WERI-Rb-1 (cell line): ENCODE measurements at regions not wholly inside any gene's neighbourhood (a gene's known extent, or its start where the extent isn't known, plus 50 kb on each side); places are given as distances from the start of the nearest gene placed in this dataset.
"Not testable (repeated sequence)": the region's sequence is repeated elsewhere in the genome, so short reads cannot be mapped to it uniquely, and the experiment has no call there.

Experiments
- DNase-seq: peaks from one replicate; pipeline ENCODE4 v3.0.0-alpha.2; 2020
- H3K27ac ChIP-seq: fragments of 250-450 bp; sonication (Bioruptor Pico); 2 replicates; pipeline ENCODE4 v1.5.1; 2020; ENCODE audit warnings: mild to moderate bottlenecking, moderate library complexity
- H3K27me3 ChIP-seq: fragments of 250-450 bp; sonication (Bioruptor Pico); 2 replicates; pipeline ENCODE4 v1.5.1; 2021; ENCODE audit warnings: mild to moderate bottlenecking, low read depth, moderate library complexity; ENCODE audit not compliant: insufficient read depth, severe bottlenecking
- H3K36me3 ChIP-seq: fragments of 250-450 bp; sonication (Bioruptor Pico); 2 replicates; pipeline ENCODE4 v1.5.1; 2020; ENCODE audit warnings: mild to moderate bottlenecking, moderate library complexity
- H3K4me3 ChIP-seq: 2 replicates; pipeline ENCODE4 v1.5.1; 2011; ENCODE audit warnings: low read depth, mild to moderate bottlenecking, control low read depth, low read length
- H3K9me3 ChIP-seq: fragments of 250-450 bp; sonication (Bioruptor Pico); 2 replicates; pipeline ENCODE4 v1.5.1; 2021; ENCODE audit warnings: mild to moderate bottlenecking, moderate library complexity; ENCODE audit not compliant: severe bottlenecking
- TF ChIP-seq, protein P1 (sequence below): IDR thresholded peaks from 2 replicates; pipeline ENCODE4 v1.5.1; 2011; ENCODE audit warnings: low read depth, mild to moderate bottlenecking, control low read depth, inconsistent platforms, low read length

DNA sequence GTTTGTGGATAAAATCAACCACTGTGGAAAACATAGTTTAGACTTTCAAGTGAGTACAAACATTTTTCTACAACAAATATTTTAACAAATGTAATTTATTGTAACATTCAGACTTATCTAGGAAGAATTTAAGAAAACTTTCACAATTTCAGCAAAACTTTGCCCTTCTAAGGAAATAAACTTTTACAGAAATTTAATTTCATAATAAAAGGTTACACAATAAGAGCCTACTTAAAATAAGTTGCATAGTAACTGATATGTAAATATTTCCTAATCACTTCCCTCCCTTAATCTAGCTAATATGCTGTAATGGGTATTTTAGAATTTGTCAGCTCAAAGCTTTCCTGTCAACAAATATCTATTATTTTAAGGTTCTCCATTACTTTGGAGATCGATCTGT, 1899.9 kb downstream of the MAT2B start:
- Histone ChIP-seq H3K36me3 (no peaks in the 10 kb centered on the region), H3K9me3 (peaks cover 6% of the 10 kb centered on the region), H3K4me3 (no peak overlapping the region), H3K27me3 (no peaks in the 10 kb centered on the region), H3K27ac (no peak overlapping the region)
- TF ChIP-seq, protein P1, sequence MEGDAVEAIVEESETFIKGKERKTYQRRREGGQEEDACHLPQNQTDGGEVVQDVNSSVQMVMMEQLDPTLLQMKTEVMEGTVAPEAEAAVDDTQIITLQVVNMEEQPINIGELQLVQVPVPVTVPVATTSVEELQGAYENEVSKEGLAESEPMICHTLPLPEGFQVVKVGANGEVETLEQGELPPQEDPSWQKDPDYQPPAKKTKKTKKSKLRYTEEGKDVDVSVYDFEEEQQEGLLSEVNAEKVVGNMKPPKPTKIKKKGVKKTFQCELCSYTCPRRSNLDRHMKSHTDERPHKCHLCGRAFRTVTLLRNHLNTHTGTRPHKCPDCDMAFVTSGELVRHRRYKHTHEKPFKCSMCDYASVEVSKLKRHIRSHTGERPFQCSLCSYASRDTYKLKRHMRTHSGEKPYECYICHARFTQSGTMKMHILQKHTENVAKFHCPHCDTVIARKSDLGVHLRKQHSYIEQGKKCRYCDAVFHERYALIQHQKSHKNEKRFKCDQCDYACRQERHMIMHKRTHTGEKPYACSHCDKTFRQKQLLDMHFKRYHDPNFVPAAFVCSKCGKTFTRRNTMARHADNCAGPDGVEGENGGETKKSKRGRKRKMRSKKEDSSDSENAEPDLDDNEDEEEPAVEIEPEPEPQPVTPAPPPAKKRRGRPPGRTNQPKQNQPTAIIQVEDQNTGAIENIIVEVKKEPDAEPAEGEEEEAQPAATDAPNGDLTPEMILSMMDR = no peak
- DNase-seq = no peak

DNA sequence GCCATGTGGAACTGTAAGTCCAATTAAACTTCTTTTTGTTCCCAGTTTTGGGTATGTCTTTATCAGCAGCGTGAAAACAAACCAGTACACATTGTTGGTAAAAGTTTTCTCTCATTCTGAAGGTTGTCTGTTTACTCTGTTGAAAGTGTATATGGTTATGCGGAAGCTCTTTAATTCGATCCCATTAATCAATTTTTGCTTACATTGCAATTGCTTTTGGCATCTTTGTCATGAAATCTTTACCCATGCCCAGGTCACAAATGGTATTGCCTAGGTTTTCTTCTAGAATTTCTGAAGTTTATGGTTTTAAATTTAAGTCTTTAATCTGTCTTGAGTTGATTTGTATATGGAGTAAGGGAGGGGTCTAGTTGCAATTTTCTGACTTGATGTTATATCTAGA, 1901.9 kb downstream of the MAT2B start:
- Histone ChIP-seq H3K27ac (no peak overlapping the region), H3K9me3 (peaks cover 6% of the 10 kb centered on the region), H3K36me3 (no peaks in the 10 kb centered on the region)

DNA sequence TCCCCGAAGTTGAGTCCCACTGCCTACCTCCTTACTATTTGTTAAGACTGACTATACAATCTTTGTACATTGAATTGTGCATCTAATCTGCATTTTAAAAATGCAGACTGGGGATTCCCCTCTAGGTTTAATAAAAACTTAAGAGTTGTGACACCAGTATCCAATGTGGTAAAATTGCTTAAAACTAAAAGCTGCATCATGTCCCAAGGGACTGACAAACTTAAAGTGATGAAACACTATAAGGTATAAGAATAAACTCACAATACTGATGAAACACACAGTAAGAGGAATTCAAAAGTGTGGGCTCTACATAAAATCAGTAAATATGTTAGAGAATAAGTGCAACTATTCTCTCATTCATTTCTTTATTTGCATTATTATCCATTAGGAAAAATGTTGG, 1905.1 kb downstream of the MAT2B start:
- Histone ChIP-seq H3K27me3 (no peaks in the 10 kb centered on the region), H3K9me3 (peaks cover 6% of the 10 kb centered on the region), H3K27ac (no peak overlapping the region), H3K36me3 (no peaks in the 10 kb centered on the region), H3K4me3 (no peak overlapping the region)
- no peak for DNase-seq
- TF ChIP-seq, protein P1 = no peak

More for the DNA sequence above, 1901.9 kb downstream of the MAT2B start:
- DNase-seq = no peak
- TF ChIP-seq, protein P1 = no peak
- Histone ChIP-seq H3K4me3 (no peak overlapping the region), H3K27me3 (no peaks in the 10 kb centered on the region)

DNA sequence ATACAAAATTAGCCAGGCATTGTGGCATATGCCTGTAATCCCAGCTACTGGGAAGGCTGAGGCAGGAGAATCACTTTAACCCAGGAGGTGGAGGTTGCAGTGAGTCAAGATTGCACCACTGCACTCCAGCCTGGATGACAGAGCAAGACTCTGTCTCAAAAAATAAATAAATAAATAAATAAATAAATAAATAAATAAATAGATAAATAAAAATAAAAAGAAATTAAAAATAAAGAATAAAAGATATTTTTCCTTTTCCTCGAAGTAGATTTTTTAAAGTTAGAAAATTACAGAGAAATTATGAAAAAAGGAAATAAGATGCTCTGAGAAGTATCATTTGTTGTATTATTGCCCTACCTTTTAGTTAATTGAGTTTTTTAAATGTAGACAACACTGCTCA, 1906.1 kb downstream of the MAT2B start:
- not testable (repeated sequence) for H3K9me3 ChIP-seq, H3K4me3 ChIP-seq, DNase-seq, H3K27me3 ChIP-seq, H3K36me3 ChIP-seq, H3K27ac ChIP-seq

DNA sequence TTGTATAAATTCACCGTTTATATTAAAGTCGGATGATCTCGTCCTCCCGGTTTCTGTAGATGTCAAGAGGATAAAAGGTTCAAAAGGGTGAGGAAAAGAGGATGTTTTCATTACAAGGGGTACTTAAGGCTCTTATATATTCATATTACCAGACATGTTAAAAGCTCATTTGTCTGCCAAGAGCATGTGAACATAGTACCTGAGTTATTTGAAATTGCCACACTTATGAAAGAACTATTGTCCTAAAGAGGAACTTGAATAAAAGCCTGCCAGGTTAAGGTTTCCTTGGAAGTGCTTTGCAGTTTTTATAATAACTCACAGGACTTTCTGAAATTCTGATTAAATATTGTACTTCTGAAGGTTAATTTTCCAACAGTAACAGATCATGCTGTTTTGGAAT, 1915.1 kb downstream of the MAT2B start:
- Histone ChIP-seq H3K4me3 (no peak overlapping the region), H3K9me3 (peaks cover 3% of the 10 kb centered on the region), H3K27ac (no peak overlapping the region), H3K36me3 (no peaks in the 10 kb centered on the region), H3K27me3 (no peaks in the 10 kb centered on the region)
- TF ChIP-seq, protein P1 = no peak
- no peak for DNase-seq

DNA sequence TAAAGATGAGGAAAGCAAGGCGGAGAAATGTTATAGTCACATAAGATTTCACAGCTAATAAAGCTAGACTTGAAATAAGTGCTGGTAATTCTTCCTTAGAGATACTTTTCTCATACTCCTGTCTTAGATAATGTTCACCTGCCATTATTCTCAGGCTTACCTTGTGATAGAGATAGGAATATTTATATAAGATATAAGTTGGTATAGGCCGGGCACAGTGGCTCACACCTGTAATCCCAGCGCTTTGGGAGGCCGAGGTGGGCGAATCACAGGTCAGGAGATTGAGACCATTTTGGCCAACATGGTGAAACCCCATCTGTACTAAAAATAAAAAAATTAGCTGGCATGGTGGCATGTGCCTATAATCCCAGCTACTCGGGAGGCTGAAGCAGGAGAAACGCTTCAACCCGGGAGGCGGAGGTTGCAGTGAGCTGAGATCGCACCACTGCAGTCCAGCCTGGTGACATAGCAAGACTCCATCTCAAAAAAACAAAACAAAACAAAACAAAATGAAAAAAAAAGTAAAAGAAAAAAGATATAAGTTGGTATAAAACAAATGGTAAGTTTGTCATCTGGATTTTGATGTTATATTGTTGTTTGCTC, 1918.4 kb downstream of the MAT2B start:
- H3K4me3 ChIP-seq = no peak overlapping the region
- no peak overlapping the region for H3K27ac ChIP-seq
- no peaks in the 10 kb centered on the region for H3K9me3 ChIP-seq
- no peak for DNase-seq
- TF ChIP-seq, protein P1 = no peak
- H3K36me3 ChIP-seq = no peaks in the 10 kb centered on the region
- H3K27me3 ChIP-seq = no peaks in the 10 kb centered on the region
